Neural cell (in vitro differentiated cells): ENCODE measurements at regions not wholly inside any gene's neighbourhood (a gene's known extent, or its start where the extent isn't known, plus 50 kb on each side); places are given as distances from the start of the nearest gene placed in this dataset.
A peak's percentile ranks its signal among the peaks of the same experiment; 100 is the strongest.

Experiments
- H2AFZ ChIP-seq: fragments of 200-600, 300-800 bp; sonication (generic), shearing (Covaris generic); 2 replicates; pipeline ENCODE4 v1.6.0; 2014; ENCODE audit warnings: low read depth, mild to moderate bottlenecking, antibody characterized with exemption, low read length, moderate library complexity
- H3F3A ChIP-seq: fragments of 200-600 bp; shearing (Covaris generic); 2 replicates; pipeline ENCODE4 v1.6.1; 2016; ENCODE audit warnings: mild to moderate bottlenecking, moderate library complexity, mixed read lengths, antibody characterized with exemption, low read length; ENCODE audit not compliant: insufficient read depth, poor library complexity, severe bottlenecking
- H3K27ac ChIP-seq: fragments of 200-600, 300-800 bp; sonication (generic), shearing (Covaris generic); 2 replicates; pipeline ENCODE4 v1.5.1; 2014; ENCODE audit warnings: mild to moderate bottlenecking, low read length, moderate library complexity
- H3K27me3 ChIP-seq: fragments of 300-800, 200-600 bp; sonication (generic), shearing (Covaris generic); 2 replicates; pipeline ENCODE4 v1.6.0; 2014; ENCODE audit warnings: mild to moderate bottlenecking, low read depth, low read length, moderate library complexity; ENCODE audit not compliant: insufficient read depth
- H3K36me3 ChIP-seq: fragments of 300-800, 200-600 bp; sonication (generic), shearing (Covaris generic); 2 replicates; pipeline ENCODE4 v1.5.1; 2014; ENCODE audit warnings: mild to moderate bottlenecking, antibody characterized with exemption, low read length, moderate library complexity; ENCODE audit not compliant: insufficient read depth
- H3K4me2 ChIP-seq: fragments of 300-800, 200-600 bp; sonication (generic), shearing (Covaris generic); 2 replicates; pipeline ENCODE4 v1.6.0; 2014; ENCODE audit warnings: mild to moderate bottlenecking, low read length
- H3K4me3 ChIP-seq: fragments of 300-800, 200-600 bp; sonication (generic), shearing (Covaris generic); 2 replicates; pipeline ENCODE4 v1.5.1; 2014; ENCODE audit warnings: mild to moderate bottlenecking, low read length, moderate library complexity
- H3K79me2 ChIP-seq: fragments of 200-600 bp; shearing (Covaris generic); replicated peaks from 2 replicates; pipeline ENCODE4 v1.6.0; 2014; ENCODE audit warnings: mild to moderate bottlenecking, low read length, moderate library complexity; ENCODE audit not compliant: insufficient read depth
- H3K9ac ChIP-seq: fragments of 300-800, 200-600 bp; sonication (generic), shearing (Covaris generic); 2 replicates; pipeline ENCODE4 v1.6.1; 2016; ENCODE audit warnings: mild to moderate bottlenecking, low read length, mixed read lengths
- H3K9me2 ChIP-seq: fragments of 200-600 bp; shearing (Covaris generic); 2 replicates; pipeline ENCODE4 v1.6.1; 2016; ENCODE audit warnings: mild to moderate bottlenecking, low read length, mixed read lengths; ENCODE audit not compliant: insufficient read depth
- H3K9me3 ChIP-seq: fragments of 200-600, 300-800 bp; sonication (generic), shearing (Covaris generic); 2 replicates; pipeline ENCODE4 v1.6.1; 2016; ENCODE audit warnings: mild to moderate bottlenecking, mixed run types, low read length, moderate library complexity, mixed read lengths
- H4K20me1 ChIP-seq: fragments of 200-600 bp; shearing (Covaris generic); 2 replicates; pipeline ENCODE4 v1.6.1; 2016; ENCODE audit warnings: mild to moderate bottlenecking, mixed run types; ENCODE audit not compliant: insufficient read depth
- EP300 ChIP-seq: fragments of 450-650 bp; conservative IDR thresholded peaks from 2 replicates; pipeline ENCODE4 v1.6.1; 2014; ENCODE audit warnings: antibody characterized with exemption, mild to moderate bottlenecking, moderate library complexity; ENCODE audit not compliant: poor library complexity, severe bottlenecking
- EZH2 ChIP-seq: fragments of 200-600, 300-800 bp; shearing (Covaris generic), sonication (generic); IDR thresholded peaks from 2 replicates; pipeline ENCODE4 v1.6.1; 2014; ENCODE audit warnings: antibody characterized with exemption, low read length, borderline replicate concordance, mild to moderate bottlenecking; ENCODE audit not compliant: insufficient read depth, poor library complexity, severe bottlenecking
- MXI1 ChIP-seq: fragments of 450-650 bp; conservative IDR thresholded peaks from 2 replicates; pipeline ENCODE4 v1.6.1; 2014; ENCODE audit warnings: antibody characterized with exemption, mild to moderate bottlenecking; ENCODE audit not compliant: poor library complexity, severe bottlenecking
- POLR2AphosphoS5 ChIP-seq: IDR thresholded peaks from 2 replicates; pipeline ENCODE4 v1.6.1; 2012
- RAD21 ChIP-seq: fragments of 450-650 bp; conservative IDR thresholded peaks from 2 replicates; pipeline ENCODE4 v1.6.1; 2014; ENCODE audit warnings: antibody characterized with exemption, mild to moderate bottlenecking, moderate library complexity
- SMC3 ChIP-seq: fragments of 450-650 bp; conservative IDR thresholded peaks from 2 replicates; pipeline ENCODE4 v1.6.1; 2014; ENCODE audit warnings: antibody characterized with exemption, mild to moderate bottlenecking, moderate library complexity; ENCODE audit not compliant: poor library complexity
- TAF1 ChIP-seq: IDR thresholded peaks from 2 replicates; pipeline ENCODE4 v1.6.1; 2012; ENCODE audit warnings: low read depth
- TF ChIP-seq, protein P1 (sequence below): IDR thresholded peaks from 2 replicates; pipeline ENCODE4 v1.6.1; 2012; ENCODE audit warnings: borderline replicate concordance
- TF ChIP-seq, protein P2 (sequence below): fragments of 450-650 bp; IDR thresholded peaks from 2 replicates; pipeline ENCODE4 v1.5.1; 2014; ENCODE audit warnings: antibody characterized with exemption, mild to moderate bottlenecking, moderate library complexity; ENCODE audit not compliant: poor library complexity, severe bottlenecking

DNA sequence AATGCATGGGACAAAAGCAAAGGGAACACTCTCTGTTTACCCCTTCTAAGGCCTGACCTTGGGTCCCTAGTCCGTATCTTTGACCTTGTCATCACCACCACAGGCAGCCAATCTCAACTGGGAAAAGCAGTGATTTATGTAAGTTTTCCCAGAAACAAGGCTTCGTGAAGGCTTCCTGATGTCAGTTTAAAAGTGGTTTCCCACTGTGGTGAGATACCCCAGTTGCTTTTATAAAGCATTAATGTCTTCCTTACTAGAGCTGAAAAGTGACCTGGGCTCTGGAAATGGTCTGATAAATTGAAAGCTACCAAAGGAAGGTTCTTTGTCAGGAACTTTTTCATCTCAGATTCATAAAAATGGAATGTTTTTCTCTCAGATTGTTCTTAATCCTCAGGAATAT lies 536.4 kb upstream of the PTBP2 start:
- no peak for TF ChIP-seq TAF1
- peak; percentile 34 for TF ChIP-seq EP300
- TF ChIP-seq POLR2AphosphoS5: peak; percentile 81
- no peak for TF ChIP-seq SMC3
- TF ChIP-seq, protein P1, sequence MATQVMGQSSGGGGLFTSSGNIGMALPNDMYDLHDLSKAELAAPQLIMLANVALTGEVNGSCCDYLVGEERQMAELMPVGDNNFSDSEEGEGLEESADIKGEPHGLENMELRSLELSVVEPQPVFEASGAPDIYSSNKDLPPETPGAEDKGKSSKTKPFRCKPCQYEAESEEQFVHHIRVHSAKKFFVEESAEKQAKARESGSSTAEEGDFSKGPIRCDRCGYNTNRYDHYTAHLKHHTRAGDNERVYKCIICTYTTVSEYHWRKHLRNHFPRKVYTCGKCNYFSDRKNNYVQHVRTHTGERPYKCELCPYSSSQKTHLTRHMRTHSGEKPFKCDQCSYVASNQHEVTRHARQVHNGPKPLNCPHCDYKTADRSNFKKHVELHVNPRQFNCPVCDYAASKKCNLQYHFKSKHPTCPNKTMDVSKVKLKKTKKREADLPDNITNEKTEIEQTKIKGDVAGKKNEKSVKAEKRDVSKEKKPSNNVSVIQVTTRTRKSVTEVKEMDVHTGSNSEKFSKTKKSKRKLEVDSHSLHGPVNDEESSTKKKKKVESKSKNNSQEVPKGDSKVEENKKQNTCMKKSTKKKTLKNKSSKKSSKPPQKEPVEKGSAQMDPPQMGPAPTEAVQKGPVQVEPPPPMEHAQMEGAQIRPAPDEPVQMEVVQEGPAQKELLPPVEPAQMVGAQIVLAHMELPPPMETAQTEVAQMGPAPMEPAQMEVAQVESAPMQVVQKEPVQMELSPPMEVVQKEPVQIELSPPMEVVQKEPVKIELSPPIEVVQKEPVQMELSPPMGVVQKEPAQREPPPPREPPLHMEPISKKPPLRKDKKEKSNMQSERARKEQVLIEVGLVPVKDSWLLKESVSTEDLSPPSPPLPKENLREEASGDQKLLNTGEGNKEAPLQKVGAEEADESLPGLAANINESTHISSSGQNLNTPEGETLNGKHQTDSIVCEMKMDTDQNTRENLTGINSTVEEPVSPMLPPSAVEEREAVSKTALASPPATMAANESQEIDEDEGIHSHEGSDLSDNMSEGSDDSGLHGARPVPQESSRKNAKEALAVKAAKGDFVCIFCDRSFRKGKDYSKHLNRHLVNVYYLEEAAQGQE: peak; percentile 93
- TF ChIP-seq, protein P2, sequence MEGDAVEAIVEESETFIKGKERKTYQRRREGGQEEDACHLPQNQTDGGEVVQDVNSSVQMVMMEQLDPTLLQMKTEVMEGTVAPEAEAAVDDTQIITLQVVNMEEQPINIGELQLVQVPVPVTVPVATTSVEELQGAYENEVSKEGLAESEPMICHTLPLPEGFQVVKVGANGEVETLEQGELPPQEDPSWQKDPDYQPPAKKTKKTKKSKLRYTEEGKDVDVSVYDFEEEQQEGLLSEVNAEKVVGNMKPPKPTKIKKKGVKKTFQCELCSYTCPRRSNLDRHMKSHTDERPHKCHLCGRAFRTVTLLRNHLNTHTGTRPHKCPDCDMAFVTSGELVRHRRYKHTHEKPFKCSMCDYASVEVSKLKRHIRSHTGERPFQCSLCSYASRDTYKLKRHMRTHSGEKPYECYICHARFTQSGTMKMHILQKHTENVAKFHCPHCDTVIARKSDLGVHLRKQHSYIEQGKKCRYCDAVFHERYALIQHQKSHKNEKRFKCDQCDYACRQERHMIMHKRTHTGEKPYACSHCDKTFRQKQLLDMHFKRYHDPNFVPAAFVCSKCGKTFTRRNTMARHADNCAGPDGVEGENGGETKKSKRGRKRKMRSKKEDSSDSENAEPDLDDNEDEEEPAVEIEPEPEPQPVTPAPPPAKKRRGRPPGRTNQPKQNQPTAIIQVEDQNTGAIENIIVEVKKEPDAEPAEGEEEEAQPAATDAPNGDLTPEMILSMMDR: no peak
- no peak for TF ChIP-seq RAD21
- no peak for TF ChIP-seq EZH2
- no peak for TF ChIP-seq MXI1
- H3K9ac ChIP-seq: no peak overlapping the region
- H3K27ac ChIP-seq: no peak overlapping the region
- no peaks in the 10 kb centered on the region for H4K20me1 ChIP-seq
- no peaks in the 10 kb centered on the region for H3K9me2 ChIP-seq
- no peak overlapping the region for H3K4me2 ChIP-seq
- no peaks in the 10 kb centered on the region for H3K36me3 ChIP-seq
- no peaks in the 10 kb centered on the region for H3F3A ChIP-seq
- no peak overlapping the region for H2AFZ ChIP-seq
- no peaks in the 10 kb centered on the region for H3K79me2 ChIP-seq
- H3K4me3 ChIP-seq: no peak overlapping the region
- H3K9me3 ChIP-seq: no peaks in the 10 kb centered on the region
- H3K27me3 ChIP-seq: no peaks in the 10 kb centered on the region

DNA sequence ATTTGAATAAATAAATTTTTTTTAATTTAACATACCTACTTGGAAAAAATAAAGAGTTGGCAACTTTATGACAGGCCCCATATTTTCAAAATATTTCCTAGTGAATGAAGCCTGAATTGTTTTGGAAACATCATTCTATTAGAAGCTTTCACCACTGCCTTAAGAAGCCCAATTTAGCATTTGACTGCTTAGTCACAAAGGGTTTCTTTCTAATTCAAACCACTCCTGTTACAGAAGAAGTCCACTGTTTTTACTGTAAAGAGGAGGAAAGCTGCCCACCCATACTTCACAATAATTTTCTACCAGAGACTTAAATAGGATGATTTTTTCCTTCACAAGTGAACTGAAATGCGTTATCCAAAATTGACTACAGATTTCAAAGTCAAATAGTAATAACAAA lies 534.6 kb upstream of the PTBP2 start:
- Histone ChIP-seq H3K9me3 (no peaks in the 10 kb centered on the region), H3K27ac (no peak overlapping the region), H3K9ac (no peak overlapping the region), H3F3A (no peaks in the 10 kb centered on the region), H3K9me2 (no peaks in the 10 kb centered on the region), H4K20me1 (no peaks in the 10 kb centered on the region), H3K27me3 (no peaks in the 10 kb centered on the region), H3K4me3 (no peak overlapping the region), H3K36me3 (no peaks in the 10 kb centered on the region), H3K4me2 (no peak overlapping the region), H2AFZ (no peak overlapping the region), H3K79me2 (no peaks in the 10 kb centered on the region)
- TF ChIP-seq POLR2AphosphoS5 (no peak), SMC3 (no peak), MXI1 (no peak), EZH2 (no peak), RAD21 (no peak), EP300 (no peak), TAF1 (no peak)
- TF ChIP-seq, protein P1: no peak
- TF ChIP-seq, protein P2: no peak
